IMR-90 (cell line): ENCODE measurements at regions not wholly inside any gene's neighbourhood (a gene's known extent, or its start where the extent isn't known, plus 50 kb on each side); places are given as distances from the start of the nearest gene placed in this dataset.

Source experiments
- ATAC-seq: fragments of 200-7000 bp; cut with Tn5 transposase; 2 replicates; pipeline ENCODE4 v1.9.1; 2020; ENCODE audit warnings: low read depth, mild to moderate bottlenecking, moderate library complexity
- BruUV-seq: library from RNA; stranded (reverse); fragments of 400-500 nt; replicated peaks from 2 replicates; lab custom pipeline; 2021; lab: Mats Ljungman, UMichigan
- CTCF ChIA-PET: fragments of 300-600 bp; formaldehyde crosslinking; extraction: SDS; loops from one replicate; lab custom pipeline; 2021; ENCODE audit warnings: antibody characterized with exemption; lab: Yijun Ruan, JAX
- POLR2A ChIA-PET: fragments of 300-600 bp; sonication (Branson Sonifier 250); formaldehyde crosslinking; loops from one replicate; lab custom pipeline; 2022; ENCODE audit warnings: antibody characterized with exemption; ENCODE audit not compliant: unreplicated experiment; lab: Charles Lee
- DNase-seq: peaks from one replicate; pipeline ENCODE4 v3.0.0; 2013
- H2AFZ ChIP-seq: replicated peaks from 2 replicates; pipeline ENCODE3; 2013; ENCODE audit warnings: low read length, mild to moderate bottlenecking; ENCODE audit not compliant: poor library complexity
- H2AK5ac ChIP-seq: 2 replicates; pipeline ENCODE4 v1.6.1; 2013; ENCODE audit warnings: low read depth, low read length, inconsistent platforms
- H2AK9ac ChIP-seq: replicated peaks from 2 replicates; pipeline ENCODE3; 2013; ENCODE audit warnings: mild to moderate bottlenecking, low read depth, low read length, moderate library complexity; ENCODE audit not compliant: poor library complexity
- H2BK120ac ChIP-seq: 2 replicates; pipeline ENCODE4 v1.6.1; 2013; ENCODE audit warnings: low read depth, low read length, inconsistent platforms
- H2BK15ac ChIP-seq: 3 replicates; pipeline ENCODE4 v1.6.1; 2013; ENCODE audit warnings: low read depth, low read length, inconsistent platforms
- H2BK20ac ChIP-seq: 2 replicates; pipeline ENCODE4 v1.6.1; 2013; ENCODE audit warnings: low read depth, mild to moderate bottlenecking, inconsistent platforms, low read length, moderate library complexity
- H2BK5ac ChIP-seq: 2 replicates; pipeline ENCODE4 v1.6.1; 2013; ENCODE audit warnings: mild to moderate bottlenecking, low read depth, low read length, inconsistent platforms; ENCODE audit not compliant: poor library complexity, severe bottlenecking
- H3K14ac ChIP-seq: replicated peaks from 2 replicates; pipeline ENCODE4 v1.6.1; 2013; ENCODE audit warnings: low read depth, low read length, inconsistent platforms
- H3K18ac ChIP-seq: 2 replicates; pipeline ENCODE4 v1.6.1; 2013; ENCODE audit warnings: low read depth, low read length, control low read depth
- H3K23ac ChIP-seq: 2 replicates; pipeline ENCODE4 v1.6.1; 2013; ENCODE audit warnings: low read depth, low read length, inconsistent platforms
- H3K27ac ChIP-seq: 2 replicates; pipeline ENCODE4 v1.5.1; 2013; ENCODE audit warnings: mild to moderate bottlenecking, control low read depth, low read length; ENCODE audit not compliant: insufficient read depth
- H3K27me3 ChIP-seq: 2 replicates; pipeline ENCODE4 v1.6.1; 2013; ENCODE audit warnings: low read length; ENCODE audit not compliant: control insufficient read depth, insufficient read depth
- H3K36me3 ChIP-seq: 2 replicates; pipeline ENCODE4 v1.6.1; 2013; ENCODE audit warnings: low read length, mixed read lengths; ENCODE audit not compliant: control insufficient read depth, insufficient read depth
- H3K4ac ChIP-seq: 2 replicates; pipeline ENCODE4 v1.6.1; 2013; ENCODE audit warnings: low read depth, low read length, inconsistent platforms
- H3K4me1 ChIP-seq: 2 replicates; pipeline ENCODE4 v1.6.1; 2013; ENCODE audit warnings: low read length, mixed read lengths; ENCODE audit not compliant: control insufficient read depth, insufficient read depth
- H3K4me2 ChIP-seq: 2 replicates; pipeline ENCODE4 v1.6.1; 2013; ENCODE audit warnings: low read depth, mild to moderate bottlenecking, control low read depth, low read length, moderate library complexity
- H3K4me3 ChIP-seq: 2 replicates; pipeline ENCODE4 v1.5.1; 2013; ENCODE audit warnings: low read depth, mild to moderate bottlenecking, control low read depth, low read length, moderate library complexity; ENCODE audit not compliant: insufficient read depth
- H3K56ac ChIP-seq: 2 replicates; pipeline ENCODE4 v1.6.1; 2013; ENCODE audit warnings: low read length, inconsistent platforms; ENCODE audit not compliant: insufficient read depth; ENCODE audit errors: extremely low read depth
- H3K79me1 ChIP-seq, 2 experiments: 2 replicates each; pipeline ENCODE4 v1.6.1; 2013; ENCODE audit warnings: low read length in 2 of 2, inconsistent platforms in 1 of 2, low read depth in 1 of 2
- H3K9ac ChIP-seq: 2 replicates; pipeline ENCODE4 v1.6.1; 2013; ENCODE audit warnings: low read depth, low read length, control low read depth
- H3K9me1 ChIP-seq: 2 replicates; pipeline ENCODE4 v1.6.1; 2013; ENCODE audit warnings: low read length, inconsistent platforms; ENCODE audit not compliant: insufficient read depth
- H3K9me3 ChIP-seq: 2 replicates; pipeline ENCODE4 v1.6.1; 2013; ENCODE audit warnings: low read length; ENCODE audit not compliant: control insufficient read depth, insufficient read depth
- H4K20me1 ChIP-seq: 2 replicates; pipeline ENCODE4 v1.6.1; 2013; ENCODE audit warnings: low read length, inconsistent platforms; ENCODE audit not compliant: insufficient read depth
- H4K5ac ChIP-seq: 2 replicates; pipeline ENCODE4 v1.6.1; 2013; ENCODE audit warnings: mild to moderate bottlenecking, low read depth, low read length, control low read depth
- H4K8ac ChIP-seq, 2 experiments: 2 replicates each; pipeline ENCODE4 v1.6.1; 2013; ENCODE audit warnings: low read depth in 2 of 2, low read length in 2 of 2, control low read depth in 1 of 2, inconsistent platforms in 1 of 2
- H4K91ac ChIP-seq: 2 replicates; pipeline ENCODE4 v1.6.1; 2013; ENCODE audit warnings: low read depth, low read length, inconsistent platforms; ENCODE audit not compliant: insufficient read depth
- BHLHE40 ChIP-seq: fragments of 150-350 bp; IDR thresholded peaks from 2 replicates; pipeline ENCODE4 v1.6.1; 2016; ENCODE audit warnings: mild to moderate bottlenecking, low read depth, low read length
- CEBPB ChIP-seq: IDR thresholded peaks from 2 replicates; pipeline ENCODE4 v1.6.1; 2012; ENCODE audit warnings: low read depth, low read length, improper control_type of control experiment
- CHD1 ChIP-seq: IDR thresholded peaks from 2 replicates; pipeline ENCODE4 v1.6.1; 2012; ENCODE audit warnings: low read depth, low read length, improper control_type of control experiment
- CTCF ChIP-seq: conservative IDR thresholded peaks from 2 replicates; pipeline ENCODE4 v1.5.1; 2012; ENCODE audit warnings: mild to moderate bottlenecking, low read depth, low read length, improper control_type of control experiment
- ELK1 ChIP-seq: fragments of 150-350 bp; IDR thresholded peaks from 2 replicates; pipeline ENCODE4 v1.6.1; 2016; ENCODE audit warnings: low read depth, mild to moderate bottlenecking, low read length, moderate library complexity, borderline replicate concordance
- FOS ChIP-seq: fragments of 150-350 bp; IDR thresholded peaks from 2 replicates; pipeline ENCODE4 v1.6.1; 2016; ENCODE audit warnings: low read depth, low read length
- MAFK ChIP-seq: IDR thresholded peaks from 2 replicates; pipeline ENCODE4 v1.6.1; 2012; ENCODE audit warnings: low read depth, low read length, improper control_type of control experiment
- MAZ ChIP-seq: IDR thresholded peaks from 2 replicates; pipeline ENCODE4 v1.6.1; 2012; ENCODE audit warnings: low read depth, mild to moderate bottlenecking, low read length, improper control_type of control experiment, moderate library complexity, borderline replicate concordance
- MXI1 ChIP-seq: IDR thresholded peaks from 2 replicates; pipeline ENCODE4 v1.6.1; 2012; ENCODE audit warnings: low read depth, mild to moderate bottlenecking, low read length, moderate library complexity, borderline replicate concordance
- NFE2L2 ChIP-seq: fragments of 150-350 bp; IDR thresholded peaks from 2 replicates; pipeline ENCODE4 v1.6.1; 2016; ENCODE audit warnings: low read depth, mild to moderate bottlenecking, low read length
- POLR2A ChIP-seq: IDR thresholded peaks from 2 replicates; pipeline ENCODE4 v1.6.1; 2012; ENCODE audit warnings: mild to moderate bottlenecking, low read depth, low read length
- RAD21 ChIP-seq: IDR thresholded peaks from 2 replicates; pipeline ENCODE4 v1.6.1; 2012; ENCODE audit warnings: low read length, improper control_type of control experiment
- RCOR1 ChIP-seq: IDR thresholded peaks from 2 replicates; pipeline ENCODE4 v1.6.1; 2012; ENCODE audit warnings: mild to moderate bottlenecking, low read length, improper control_type of control experiment; ENCODE audit not compliant: insufficient replicate concordance
- RFX5 ChIP-seq: IDR thresholded peaks from 2 replicates; pipeline ENCODE4 v1.8.0; 2012; ENCODE audit warnings: low read depth, mild to moderate bottlenecking, low read length, moderate library complexity
- SMC3 ChIP-seq: fragments of 150-350 bp; IDR thresholded peaks from 2 replicates; pipeline ENCODE4 v1.6.1; 2016; ENCODE audit warnings: low read depth, mild to moderate bottlenecking, antibody characterized with exemption, low read length, moderate library complexity
- USF2 ChIP-seq: fragments of 150-350 bp; IDR thresholded peaks from 2 replicates; pipeline ENCODE4 v1.6.1; 2017; ENCODE audit warnings: mild to moderate bottlenecking, antibody characterized with exemption, low read length, low read depth
- WGBS, 2 experiments: methylation state at CpG; one replicate each; pipeline versions ENCODE4 v1.1.5 to v1.1.7; 2013; ENCODE audit warnings: missing lambda C conversion rate in 2 of 2; ENCODE audit not compliant: insufficient read length in 1 of 2; ENCODE audit errors: extremely low coverage in 2 of 2; 5-methylcytosine and 5-hydroxymethylcytosine counted together
- dilution Hi-C: fragments of 300-500 bp; cut with HindIII; formaldehyde crosslinking; loops from one replicate; pipeline ENCODE4 v1.14.3; 2018; ENCODE audit warnings: low sequenced_read_pairs; ENCODE audit not compliant: unreplicated experiment
- in situ Hi-C: fragments of 300-500 bp; cut with MboI; formaldehyde crosslinking; loops from 3 replicates; pipeline ENCODE4 v1.14.3; 2019; ENCODE audit warnings: low sequenced_read_pairs, inconsistent platforms, mixed read lengths
- intact Hi-C: fragments of 100-400 bp; cut with micrococcal nuclease; formaldehyde crosslinking; loops from 2 replicates; pipeline ENCODE4 v1.10.0; 2022

GRCh38 chr11:42006766-42007165 is 547.3 kb upstream of the LRRC4C start:
- Histone ChIP-seq H3K9me3 (no peaks in the 10 kb centered on the region), H3K56ac (no peak overlapping the region), H3K27me3 (no peaks in the 10 kb centered on the region), H4K8ac (no peak overlapping the region), H3K23ac (no peak overlapping the region), H3K9me1 (no peaks in the 10 kb centered on the region), H4K5ac (no peak overlapping the region), H2BK20ac (no peak overlapping the region), H3K18ac (no peak overlapping the region), H3K4me2 (no peak overlapping the region), H3K9ac (no peak overlapping the region), H3K4me1 (no peaks in the 10 kb centered on the region), H2BK5ac (no peak overlapping the region), H2AK5ac (no peak overlapping the region), H2BK120ac (no peak overlapping the region), H3K4ac (no peak overlapping the region), H2AK9ac (no peak overlapping the region), H4K20me1 (no peaks in the 10 kb centered on the region), H2AFZ (no peak overlapping the region), H3K4me3 (no peak overlapping the region), H3K27ac (no peak overlapping the region), H3K36me3 (no peaks in the 10 kb centered on the region), H3K14ac (no peak overlapping the region), H4K91ac (no peak overlapping the region), H3K79me1 (no peaks in the 10 kb centered on the region), H2BK15ac (no peak overlapping the region)
- POLR2A ChIA-PET = no interaction called here
- CTCF ChIA-PET = no interaction called here
- dilution Hi-C loops = no loop called here
- ATAC-seq (no peak), DNase-seq (no peak)
- TF ChIP-seq MAZ = no peak
- TF ChIP-seq SMC3 = no peak
- no peak for TF ChIP-seq USF2
- TF ChIP-seq BHLHE40 = no peak
- TF ChIP-seq MXI1 = no peak
- no peak for TF ChIP-seq POLR2A
- no peak for TF ChIP-seq MAFK
- no peak for TF ChIP-seq RCOR1
- TF ChIP-seq CHD1 = no peak
- TF ChIP-seq CTCF = no peak
- no peak for TF ChIP-seq CEBPB
- TF ChIP-seq NFE2L2 = no peak
- TF ChIP-seq RFX5 = no peak
- no peak for TF ChIP-seq ELK1
- no peak for TF ChIP-seq FOS
- TF ChIP-seq RAD21 = no peak
- WGBS, 2 experiments = no CpG with 5 or more reads among the region's 1 CpG
- BruUV-seq = no TSS peak
- in situ Hi-C loops = no loop called here
- intact Hi-C loops = no loop called here
